NCI-H1105 (cell line): ENCODE measurements at regions not wholly inside any gene's neighbourhood (a gene's known extent, or its start where the extent isn't known, plus 50 kb on each side); places are given as distances from the start of the nearest gene placed in this dataset.

ENCODE experiments used
- DNase-seq: peaks from one replicate; lab custom pipeline; 2025; lab: John Stamatoyannopoulos, UW

- no peak for DNase-seq
Observed at GRCh38 chr6:157772820-157773219, 50.2 kb upstream of the SNX9 start.
